NCI-H1048 (cell line): ENCODE measurements at regions not wholly inside any gene's neighbourhood (a gene's known extent, or its start where the extent isn't known, plus 50 kb on each side); places are given as distances from the start of the nearest gene placed in this dataset.
"Not testable (repeated sequence)": the region's sequence is repeated elsewhere in the genome, so short reads cannot be mapped to it uniquely, and the experiment has no call there.

Experiments
- DNase-seq: peaks from one replicate; lab custom pipeline; 2025; lab: John Stamatoyannopoulos, UW

DNA sequence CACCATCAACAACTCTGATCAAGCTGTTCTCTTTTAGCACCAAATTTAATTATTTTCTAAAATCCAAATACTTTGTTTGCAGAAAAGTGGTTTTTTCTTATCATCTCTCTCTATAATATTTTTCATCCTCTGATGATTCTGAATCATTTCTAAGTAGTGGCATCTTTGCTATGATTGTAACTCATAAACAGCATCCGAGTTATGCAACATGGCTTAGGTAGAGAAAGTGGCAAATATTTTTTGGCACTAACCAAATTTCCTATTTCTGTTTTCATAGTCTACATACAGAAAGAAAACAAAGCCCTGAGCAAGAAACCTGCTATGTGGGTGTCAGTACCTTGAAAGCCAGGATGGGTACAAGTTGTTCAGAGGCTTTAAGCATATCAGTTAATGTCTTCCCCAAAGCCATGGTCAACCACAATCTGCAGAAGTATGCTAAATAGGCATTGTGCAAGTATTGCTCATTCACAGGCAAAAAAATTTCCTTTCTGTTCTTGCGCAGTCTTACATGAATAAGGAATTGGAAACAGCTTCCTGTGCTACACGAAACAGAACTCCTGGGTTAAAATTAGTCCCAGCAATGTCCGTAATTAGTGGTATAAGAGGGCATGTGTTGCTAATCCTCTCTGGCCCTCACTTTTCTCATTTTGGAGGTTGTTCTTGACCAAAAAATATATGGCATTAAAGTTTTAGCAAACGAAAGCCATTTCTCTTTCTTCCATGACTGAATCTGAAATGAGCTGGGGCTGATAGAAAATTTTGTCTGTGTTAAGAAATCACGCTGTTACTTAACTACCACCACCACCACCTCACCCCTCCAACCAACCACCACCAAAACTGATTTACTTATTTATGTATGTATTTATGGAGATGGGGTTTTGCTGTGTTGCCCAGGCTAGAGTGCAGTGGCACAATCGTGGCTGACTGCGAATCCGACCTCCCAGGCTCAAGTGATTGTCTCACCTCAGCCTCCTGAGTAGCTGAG lies 325.6 kb upstream of the MAGI2 start:
- no peak for DNase-seq

DNA sequence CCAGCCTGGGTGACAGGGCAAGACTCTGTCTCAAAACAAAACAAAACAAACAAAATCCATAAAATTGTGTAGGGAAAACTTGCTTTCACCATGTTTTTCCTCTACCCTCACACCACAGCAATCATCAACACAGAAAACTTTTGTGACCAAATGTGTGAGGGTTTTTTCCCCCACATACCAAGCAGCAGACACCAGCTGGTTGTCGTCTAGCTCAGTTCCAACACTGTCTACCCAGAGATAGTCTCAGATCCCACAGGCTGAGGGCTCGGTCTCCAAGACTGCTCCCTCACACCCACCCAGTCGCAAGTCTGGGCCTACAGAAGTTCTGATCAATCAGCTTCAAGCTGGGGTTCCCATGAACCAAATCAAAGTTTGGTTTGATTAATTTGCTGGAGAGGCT lies 322.4 kb upstream of the MAGI2 start:
- no peak for DNase-seq

DNA sequence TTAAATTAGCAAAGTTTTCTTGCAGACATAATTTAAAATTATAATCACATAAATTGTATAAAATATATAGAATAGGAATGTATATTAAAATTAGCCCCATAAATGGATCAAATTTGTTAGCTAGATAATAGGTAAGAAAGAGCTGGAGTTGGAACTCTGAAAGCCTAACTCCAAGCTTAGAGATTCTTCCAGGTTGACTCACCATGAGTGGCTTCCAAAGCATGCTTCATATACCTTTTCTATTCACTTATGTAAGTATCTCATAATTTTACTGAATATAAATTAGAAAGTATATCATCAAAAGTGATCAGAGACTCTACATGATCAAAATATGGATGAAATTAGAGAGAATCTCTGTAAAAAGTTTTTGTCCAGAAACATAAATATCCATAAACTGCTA lies 320.7 kb upstream of the MAGI2 start:
- DNase-seq, result no peak

GRCh38 chr7:79770970-79771369 lies 317.5 kb upstream of the MAGI2 start:
- DNase-seq, result no peak

DNA sequence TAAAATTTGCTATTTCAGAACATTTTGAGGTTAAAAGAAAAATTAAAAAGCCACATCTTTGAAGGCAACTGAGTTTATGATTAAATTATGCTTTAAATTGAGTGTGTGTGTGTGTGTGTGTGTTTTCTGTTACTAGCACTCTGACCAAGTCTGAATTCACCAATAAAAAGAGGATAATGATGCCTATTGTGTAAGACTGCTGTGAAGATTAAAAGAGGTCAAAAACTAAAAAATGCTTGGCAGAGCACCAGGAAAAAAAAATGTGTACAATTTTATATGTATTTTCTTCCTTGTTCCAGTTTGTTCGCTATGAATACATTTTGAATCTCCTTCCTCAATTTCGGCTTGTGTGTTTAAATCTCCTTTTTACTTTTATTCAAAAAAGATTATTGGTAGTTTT lies 316.6 kb upstream of the MAGI2 start:
- no peak for DNase-seq

- DNase-seq, result not testable (repeated sequence)
Measured at GRCh38 chr7:79767876-79768560, 314.6 kb upstream of the MAGI2 start.

DNA sequence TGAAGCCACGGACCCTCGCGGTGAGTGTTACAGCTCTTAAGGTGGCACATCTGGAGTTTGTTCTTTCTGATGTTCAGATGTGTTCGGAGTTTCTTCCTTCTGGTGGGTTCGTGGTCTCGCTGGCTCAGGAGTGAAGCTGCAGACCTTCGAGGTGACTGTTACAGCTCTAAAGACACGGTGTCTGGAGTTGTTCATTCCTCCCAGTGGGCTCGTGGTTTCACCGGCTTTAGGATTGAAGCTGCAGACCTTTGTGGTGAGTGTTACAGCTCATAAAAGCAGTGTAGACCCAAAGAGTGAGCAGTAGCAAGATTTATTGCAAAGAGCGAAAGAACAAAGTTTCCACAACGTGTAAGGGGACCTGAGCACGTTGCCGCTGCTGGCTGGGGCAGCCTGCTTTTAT lies 313.7 kb upstream of the MAGI2 start:
- DNase-seq, result not testable (repeated sequence)

DNA sequence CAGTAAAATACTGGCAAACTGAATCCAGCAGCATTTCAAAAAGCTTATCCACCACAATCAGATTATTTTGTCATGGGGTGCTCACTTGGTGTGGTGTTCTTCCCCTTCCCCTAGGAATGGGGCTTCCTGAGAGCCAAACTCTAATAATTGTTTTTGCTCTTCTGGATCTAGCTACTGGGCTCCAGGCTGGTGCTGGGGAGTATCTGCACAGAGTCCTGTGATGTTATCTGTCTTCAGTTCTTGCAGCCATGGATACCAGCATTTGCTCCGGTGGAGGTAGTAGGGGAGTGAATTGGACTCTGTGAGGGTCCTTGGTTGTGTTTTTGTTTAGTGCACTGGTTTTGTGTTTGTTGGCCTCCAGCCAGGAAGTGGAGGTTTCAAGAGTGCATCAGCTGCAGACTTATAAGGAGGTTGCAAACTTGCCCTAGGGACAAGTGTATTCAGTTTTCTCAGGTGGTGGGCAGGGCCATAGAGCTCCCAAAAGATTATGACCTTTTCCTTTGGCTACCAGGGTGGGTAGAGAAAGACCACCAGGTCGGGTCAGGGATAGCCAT lies 308.5 kb upstream of the MAGI2 start:
- no peak for DNase-seq

DNA sequence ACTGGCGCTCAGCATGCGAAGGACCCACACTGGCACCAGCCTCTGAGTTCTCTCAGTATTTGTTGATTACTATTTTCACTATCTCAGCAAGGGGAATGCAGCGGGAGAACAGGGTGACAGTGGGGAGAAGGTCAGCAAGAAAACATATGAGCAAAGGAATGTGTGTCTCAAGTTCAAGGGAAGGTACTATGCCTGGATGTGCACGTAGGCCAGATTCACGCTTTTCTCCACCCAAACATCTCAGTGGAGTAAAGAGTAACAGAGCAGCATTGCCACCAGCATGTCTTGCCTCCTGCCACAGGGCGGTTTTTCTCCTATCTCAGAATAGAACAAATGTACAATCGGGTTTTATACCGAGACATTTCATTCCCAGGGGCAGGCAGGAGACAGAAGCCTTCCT lies 297.5 kb upstream of the MAGI2 start:
- not testable (repeated sequence) for DNase-seq

GRCh38 chr7:79749856-79750255 lies 296.4 kb upstream of the MAGI2 start:
- DNase-seq, result no peak

- no peak for DNase-seq
Measured at GRCh38 chr7:79741684-79742083, 288.2 kb upstream of the MAGI2 start.

DNA sequence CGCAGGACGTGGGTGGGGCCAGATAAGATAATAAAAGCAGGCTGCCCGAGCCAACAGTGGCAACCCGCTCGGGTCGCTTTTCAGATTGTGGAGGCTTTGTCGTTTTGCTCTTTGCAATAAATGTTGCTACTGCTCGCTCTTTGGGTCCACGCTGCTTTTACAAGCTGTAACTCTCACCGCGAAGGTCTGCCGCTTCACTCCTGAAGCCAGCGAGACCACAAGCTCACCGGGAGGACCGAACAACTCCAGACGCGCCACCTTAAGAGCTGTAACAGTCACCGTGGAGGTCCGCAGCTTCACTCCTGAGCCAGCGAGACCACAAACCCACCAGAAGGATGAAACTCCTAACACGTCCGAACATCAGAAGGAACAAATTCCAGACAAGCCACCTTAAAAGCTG lies 286.6 kb upstream of the MAGI2 start:
- DNase-seq, result no peak

DNA sequence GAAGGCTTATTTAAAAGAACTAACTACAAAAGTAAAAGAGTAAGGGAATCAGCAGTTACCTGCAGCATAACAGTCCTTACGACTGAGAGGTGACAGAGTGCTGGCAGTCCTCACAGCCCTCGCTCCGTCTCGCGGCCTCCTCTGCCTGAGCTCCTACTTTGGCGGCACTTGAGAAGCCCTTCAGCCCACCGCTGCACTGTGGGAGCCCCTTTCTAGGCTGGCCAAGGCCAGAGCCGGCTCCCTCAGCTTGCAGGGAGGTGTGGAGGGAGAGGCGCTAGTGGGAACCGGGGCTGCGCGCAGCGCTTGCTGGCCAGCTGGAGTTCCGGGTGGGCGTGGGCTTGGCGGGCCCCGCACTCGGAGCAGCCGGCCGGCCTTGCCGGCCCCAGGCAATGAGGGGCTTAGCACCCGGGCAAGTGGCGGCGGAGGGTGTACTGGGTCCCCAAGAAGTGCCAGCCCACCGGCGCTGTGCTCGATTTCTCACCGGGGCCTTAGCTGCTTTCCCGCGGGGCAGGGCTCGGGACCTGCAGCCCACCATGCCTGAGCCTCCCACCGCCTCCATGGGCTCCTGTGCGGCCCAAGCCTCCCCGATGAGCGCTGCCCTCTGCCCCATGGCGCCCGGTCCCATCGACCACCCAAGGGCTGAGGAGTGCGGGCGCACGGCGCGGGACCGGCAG lies 285.7 kb upstream of the MAGI2 start:
- not testable (repeated sequence) for DNase-seq

- DNase-seq, result no peak
Measured at GRCh38 chr7:79736418-79736817, 283.0 kb upstream of the MAGI2 start.

- no peak for DNase-seq
Measured at GRCh38 chr7:79735012-79735411, 281.5 kb upstream of the MAGI2 start.

DNA sequence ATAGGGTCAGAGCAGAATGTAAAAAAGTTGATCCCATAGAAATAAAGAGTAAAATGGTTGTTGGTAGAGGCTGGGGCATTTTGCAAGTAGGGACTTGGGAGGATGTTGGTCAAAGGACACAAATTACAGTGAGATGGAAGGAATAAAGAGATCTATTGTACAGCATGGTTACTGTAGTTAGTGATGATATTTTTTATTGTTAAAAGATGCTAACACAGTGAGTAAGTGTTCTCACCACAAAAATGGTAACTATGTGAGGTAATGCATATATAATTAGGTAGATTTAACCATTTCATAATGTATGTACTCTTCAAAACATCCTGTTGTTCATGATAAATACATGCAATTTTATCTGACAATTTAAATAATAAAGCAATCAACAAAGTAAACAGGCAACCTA lies 280.7 kb upstream of the MAGI2 start:
- DNase-seq, result no peak

DNA sequence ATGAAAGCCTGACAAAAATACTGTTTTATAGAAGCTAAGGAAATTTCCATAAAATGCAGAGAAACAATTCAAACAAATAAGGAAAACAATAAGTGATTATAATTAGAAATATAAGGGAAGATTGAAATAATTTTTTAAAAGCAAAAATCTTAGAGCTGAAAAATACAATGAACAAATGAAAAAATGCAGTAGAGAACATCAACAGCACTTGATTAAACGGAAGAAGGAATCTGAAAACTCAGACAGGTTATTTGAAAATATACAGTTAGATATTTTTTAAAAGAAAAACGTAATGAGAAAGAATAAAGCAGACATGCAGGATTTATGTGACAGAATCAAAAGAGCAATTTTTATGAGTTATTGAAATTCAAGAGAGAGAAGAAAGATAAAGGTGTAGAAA lies 279.1 kb upstream of the MAGI2 start:
- no peak for DNase-seq

DNA sequence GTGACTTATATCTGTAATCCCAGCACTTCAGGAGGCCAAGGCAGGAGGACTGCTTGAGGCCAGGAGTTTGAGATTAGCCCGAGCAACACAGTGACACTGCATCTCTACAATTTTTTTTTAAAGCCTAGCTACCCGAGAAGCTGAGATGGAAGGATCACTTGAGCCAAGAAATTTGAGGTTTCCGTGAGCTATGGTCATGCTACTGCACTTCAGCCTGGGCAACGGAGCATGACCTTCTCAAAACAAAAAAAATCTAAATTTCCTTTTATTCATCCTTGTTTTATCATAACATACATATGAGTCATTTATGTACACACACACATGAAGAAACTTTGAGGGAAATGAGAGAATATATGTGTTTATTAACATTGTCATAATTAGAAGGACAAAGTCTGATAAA lies 277.5 kb upstream of the MAGI2 start:
- no peak for DNase-seq

DNA sequence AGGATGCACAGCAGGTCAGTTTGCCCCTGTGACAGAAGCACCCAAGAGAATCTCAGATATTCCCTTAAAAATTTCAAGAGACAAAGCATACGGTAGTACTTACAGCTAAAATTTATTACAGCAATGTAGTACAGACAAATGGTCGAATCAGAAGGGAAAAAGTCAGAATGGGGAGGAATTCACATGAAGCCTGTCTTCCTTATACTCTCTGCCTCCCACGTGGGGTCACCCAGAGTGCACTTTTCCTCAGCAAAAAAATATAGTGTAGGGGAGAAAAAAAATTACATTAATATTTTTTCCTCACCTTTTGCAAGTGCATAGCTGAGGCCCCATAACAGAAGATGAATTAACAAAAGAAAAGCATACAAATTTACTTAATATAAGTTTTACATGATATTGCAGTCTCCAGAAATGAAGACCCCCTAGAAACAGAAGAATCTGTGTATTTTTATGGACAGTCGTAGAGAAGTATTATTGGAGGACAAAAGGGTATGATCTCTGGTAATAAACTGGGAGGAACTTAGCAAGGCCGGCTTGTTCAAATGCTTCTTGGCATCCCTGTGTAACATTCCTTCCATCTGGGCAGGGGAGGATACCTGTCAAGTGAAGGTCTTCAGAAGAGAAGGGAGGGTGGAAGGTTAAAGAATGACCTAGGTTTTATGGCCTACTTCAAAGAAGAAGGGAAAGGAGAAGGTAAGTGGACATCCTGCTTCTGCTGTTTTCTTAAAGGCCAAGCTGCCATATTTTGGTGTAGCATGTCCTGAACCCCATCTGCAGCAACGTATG lies 270.6 kb upstream of the MAGI2 start:
- DNase-seq, result no peak

DNA sequence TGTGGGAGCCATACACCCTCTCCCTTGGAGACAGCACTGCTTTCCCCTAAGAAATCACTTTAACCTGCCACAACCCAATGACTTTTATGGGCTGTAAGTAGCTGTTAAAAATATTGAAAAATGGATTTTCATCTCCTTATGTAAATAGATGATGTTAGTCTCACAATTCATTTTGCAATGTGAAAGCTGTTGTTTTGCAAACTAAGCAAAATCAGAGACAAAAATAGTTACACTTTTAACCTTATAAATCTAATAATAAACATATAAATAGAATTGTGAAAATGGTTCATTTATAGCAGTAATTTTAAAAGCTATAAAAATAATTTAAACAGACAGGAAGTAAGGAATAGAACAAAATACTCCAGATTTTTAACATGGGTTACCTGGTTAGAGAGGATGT lies 268.8 kb upstream of the MAGI2 start:
- DNase-seq, result no peak

DNA sequence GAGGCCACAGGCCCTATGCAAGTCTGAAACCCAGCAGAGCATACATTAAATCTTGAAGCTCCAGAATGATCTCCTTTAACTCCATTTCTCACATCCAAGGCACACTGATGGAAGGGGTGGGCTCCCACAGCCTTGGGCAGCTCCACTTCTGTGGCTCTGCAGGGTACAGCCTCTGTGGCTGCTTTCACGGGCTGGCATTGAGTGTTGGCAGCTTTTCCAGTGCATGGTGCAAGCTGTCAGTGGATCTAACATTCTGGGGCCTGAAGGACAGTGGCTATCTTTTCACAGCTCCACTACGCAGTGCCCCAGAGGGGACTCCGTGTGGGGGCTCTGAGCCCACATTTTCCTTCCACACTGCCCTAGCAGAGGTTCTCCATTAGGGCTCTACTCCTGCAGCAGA lies 265.7 kb upstream of the MAGI2 start:
- no peak for DNase-seq

DNA sequence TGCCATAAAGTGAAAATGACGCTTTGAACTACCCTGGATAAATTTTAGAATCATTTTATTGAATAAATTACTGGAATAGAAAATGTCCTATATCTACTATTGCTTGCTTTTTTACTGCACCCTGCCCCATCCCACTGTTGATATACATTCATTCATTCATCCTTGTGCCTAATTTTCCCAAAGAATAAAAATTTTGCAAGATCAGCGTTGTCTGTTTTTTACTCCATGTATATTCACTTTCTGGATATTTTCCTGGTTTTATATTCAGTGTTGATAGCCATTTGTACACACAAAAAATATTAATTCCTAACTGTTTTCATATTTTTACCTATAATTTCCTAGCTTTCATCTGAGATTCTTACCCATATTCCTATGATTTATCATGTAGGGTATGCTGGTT lies 262.9 kb upstream of the MAGI2 start:
- no peak for DNase-seq
